NAMALWA (cell line): ENCODE measurements at regions not wholly inside any gene's neighbourhood (a gene's known extent, or its start where the extent isn't known, plus 50 kb on each side); places are given as distances from the start of the nearest gene placed in this dataset.

Source experiments
- DNase-seq: peaks from one replicate; pipeline ENCODE4 v3.0.0-alpha.2; 2015; ENCODE audit warnings: low spot score

DNA sequence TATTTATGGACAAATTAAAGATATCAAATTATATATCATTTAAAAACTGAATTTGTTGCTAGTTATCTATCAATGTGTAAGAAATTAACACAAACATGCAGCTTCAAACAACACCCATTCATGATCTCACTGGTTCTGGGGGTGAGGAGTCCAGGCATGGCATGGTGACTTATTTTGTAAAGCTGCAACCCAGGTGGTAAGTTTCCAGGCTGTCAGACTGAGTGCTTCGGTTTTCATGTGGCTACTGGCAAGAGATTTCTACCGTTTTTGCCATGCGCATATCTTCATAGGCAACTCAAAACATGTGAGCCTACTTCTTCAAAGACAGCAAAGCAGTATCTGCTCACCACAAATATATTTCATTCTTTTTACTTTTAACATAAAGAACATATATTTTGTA lies 364.3 kb upstream of the BCHE start:
- no peak for DNase-seq

DNA sequence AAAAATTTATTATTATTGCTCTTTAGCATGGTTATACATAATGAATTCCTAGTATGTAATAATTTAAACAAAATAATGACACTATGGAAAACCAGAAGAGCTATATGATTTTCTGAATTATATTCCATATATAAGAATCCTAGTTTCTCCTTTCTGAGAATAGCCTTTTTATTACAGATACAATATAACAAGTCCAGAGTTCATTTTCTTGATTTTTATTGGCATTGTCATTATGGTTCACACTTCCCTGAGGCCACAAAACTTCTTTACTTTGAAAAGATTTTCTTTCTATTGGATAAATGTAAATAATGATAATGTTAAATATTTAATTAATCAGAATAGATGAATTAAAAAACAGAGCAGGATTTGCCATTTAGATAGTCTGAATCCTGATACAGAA lies 362.3 kb upstream of the BCHE start:
- no peak for DNase-seq

DNA sequence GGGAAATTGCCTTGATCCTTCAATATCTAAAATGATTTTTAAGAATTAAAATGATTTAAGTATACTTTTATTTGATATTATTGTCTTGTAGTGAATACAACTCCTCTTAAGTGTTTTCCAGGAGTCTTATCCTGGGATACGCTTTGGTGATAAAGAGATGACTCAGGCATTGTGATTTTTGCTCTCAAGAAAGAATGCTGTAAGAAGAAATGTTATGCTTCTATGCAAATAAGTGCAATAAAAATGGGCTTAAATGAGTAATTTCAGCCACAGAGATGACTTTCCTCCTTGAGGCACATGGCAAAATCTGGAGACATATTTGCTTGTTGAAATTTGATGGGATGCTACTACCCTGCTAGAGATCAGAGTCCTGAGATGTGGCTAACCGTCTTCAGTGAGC lies 358.6 kb upstream of the BCHE start:
- DNase-seq = no peak

DNA sequence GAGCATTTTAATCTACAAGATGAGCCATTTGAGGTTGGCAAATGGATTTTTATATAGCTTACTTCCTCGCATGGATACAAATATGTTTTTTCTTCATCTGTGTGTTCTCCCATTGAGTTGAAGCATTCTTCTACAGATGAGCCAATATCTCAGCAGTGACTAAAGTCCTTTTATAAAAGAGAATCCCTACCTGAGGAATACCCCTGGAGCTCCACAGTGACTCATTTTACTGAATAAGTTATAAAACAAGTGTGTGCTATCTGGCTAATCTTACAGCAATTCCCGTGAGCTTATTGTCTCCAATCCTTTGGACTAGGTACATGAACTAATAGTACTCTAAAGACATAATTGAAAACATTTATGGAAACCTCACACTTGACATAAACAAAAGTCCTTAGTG lies 354.2 kb upstream of the BCHE start:
- no peak for DNase-seq

DNA sequence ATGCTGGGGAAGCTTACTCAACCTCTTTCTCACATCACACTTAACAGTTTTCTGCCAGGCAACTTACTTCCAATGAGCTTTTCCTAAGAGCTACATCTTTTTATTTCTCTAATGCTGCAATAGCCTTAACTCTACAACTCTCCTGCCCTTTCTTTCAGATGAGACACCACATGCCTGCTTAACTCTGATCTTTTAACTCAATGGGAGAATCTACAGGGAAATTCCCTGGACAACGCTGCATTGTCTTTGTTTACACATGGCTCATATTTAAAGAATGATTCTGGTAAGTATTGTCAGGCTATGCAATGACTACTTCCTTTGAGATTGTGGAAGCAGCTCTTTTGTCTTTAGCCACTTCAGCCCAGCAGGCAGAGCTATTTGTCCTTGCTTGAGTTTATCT lies 353.1 kb upstream of the BCHE start:
- DNase-seq = no peak

DNA sequence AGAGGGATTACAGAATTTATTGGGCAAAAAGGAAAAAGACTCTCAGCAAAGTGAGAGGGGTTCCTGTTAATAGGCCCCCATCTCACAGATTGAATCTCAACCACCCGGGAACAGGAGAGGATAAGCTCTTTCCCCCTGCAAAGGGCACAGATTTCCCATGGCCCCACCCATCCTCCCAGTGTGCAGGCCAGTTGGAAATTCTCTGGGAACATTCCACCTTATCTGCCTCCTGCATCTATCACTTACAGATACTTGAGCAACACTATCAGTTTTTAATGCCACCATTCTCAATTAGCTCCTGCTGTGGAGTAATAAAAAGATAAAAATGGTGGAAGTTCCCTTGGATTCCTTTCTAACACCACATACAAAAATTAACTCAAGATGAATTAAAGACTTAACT lies 350.0 kb upstream of the BCHE start:
- no peak for DNase-seq

DNA sequence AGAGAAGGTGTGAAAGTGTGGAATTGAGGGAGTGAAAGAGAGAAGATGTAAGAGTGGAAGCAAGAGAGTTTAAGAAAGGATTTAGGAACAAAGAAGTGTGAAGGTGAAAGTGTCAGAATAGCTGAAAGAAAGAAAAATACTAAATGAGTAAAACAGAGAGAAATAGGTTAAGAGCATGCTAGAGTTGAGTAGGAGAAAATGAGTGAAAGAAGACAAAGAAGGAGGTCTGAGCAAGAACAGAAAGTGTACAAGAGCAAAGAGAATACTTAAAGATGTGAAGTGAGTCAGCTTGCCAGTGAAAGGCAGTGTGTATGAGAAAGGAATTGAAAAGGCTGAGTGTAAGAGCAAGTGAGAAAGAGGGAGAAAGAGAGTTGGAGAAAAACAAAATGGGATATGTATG lies 348.8 kb upstream of the BCHE start:
- DNase-seq = no peak

DNA sequence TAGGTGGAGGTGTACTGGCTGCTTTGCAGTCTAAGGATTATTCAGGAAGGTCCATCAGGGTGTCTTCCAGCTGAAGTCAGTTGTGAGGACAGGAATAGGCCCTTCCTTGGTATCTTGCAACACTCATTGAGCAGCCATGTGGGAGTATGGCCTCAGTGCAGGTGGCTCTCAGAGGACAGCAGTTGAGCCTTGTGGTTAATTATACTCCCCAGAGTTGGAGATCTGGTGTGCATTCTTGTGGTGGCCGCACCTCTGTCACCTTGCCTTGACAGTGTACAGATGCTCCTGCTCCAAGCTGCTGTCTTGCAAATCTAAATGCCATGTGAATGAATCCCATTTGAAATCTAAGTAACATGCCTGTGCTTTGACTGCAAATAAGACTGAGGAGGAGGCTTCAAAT lies 339.9 kb upstream of the BCHE start:
- no peak for DNase-seq

DNA sequence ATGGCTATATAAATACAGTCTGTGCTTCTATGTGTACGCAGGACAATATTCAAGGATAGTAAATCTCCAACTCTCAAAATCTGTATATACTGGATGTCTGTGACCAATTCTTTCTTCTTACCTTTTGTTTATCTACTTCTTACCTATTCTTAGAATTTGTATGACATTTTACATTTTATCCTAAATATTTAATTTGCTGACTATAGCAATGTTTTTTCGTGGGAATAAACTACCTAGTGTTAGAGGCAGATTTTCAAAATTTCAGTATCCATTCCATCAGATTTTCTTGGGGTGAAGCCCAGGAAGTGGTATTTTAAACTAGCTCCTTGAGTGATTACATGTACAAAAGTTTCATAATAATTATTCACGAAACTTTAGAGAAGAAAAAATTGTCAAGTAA lies 334.5 kb upstream of the BCHE start:
- DNase-seq = no peak

DNA sequence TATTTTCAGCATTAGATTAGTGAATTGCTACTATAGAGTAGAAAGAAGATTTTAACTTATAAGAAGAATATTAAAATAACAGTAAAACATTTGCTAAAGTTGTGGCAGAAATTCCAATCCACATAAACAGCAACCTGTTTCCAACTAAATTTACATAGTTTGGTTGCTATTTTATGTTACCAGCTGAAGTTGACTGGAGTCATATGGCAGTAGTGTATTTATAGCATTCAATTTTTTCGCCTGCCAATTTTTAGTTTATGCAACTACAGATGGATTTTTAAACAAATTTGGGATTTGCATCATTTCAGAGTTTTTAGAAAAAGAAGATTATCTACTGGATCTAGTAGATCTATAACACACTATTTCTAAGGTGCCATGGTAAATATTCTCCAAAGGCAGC lies 332.5 kb upstream of the BCHE start:
- DNase-seq = no peak

DNA sequence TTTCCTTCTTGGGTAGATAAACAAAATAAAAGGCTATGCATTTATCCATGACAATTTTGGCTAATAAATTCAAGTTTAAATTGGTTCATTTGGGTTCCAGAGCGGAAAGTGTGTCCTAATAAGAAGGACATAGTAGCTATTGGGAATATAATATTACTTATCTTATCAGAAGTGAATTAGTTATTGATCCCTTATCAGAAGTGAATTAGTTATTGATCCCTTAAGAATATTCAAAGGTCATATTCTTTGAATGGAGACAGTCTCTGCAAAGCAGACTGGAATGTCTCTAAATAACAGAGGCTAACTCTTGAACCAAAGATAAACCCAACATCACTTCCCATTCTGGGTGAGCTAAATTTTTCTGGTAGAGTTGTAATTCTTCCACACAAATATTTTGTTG lies 290.7 kb upstream of the BCHE start:
- no peak for DNase-seq

DNA sequence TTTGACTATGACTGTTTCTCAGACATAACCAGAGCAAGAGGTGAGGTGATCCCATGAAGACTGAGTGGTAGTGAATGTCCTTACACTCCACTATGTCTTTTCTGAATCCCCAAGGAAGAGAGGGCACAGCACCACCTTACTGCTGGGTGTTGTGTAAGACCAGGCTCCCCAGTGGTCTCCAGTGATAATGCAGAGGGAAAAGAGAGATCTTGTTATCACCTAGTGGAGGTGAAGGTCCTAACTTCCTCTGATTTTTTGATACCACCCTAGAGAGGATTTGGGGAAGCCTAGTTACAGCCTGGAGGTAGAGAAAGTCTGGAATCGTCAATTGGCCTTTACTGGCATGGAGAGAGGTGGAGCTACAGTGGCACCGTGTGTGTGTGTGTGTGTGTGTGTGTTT lies 288.0 kb upstream of the BCHE start:
- DNase-seq = no peak

DNA sequence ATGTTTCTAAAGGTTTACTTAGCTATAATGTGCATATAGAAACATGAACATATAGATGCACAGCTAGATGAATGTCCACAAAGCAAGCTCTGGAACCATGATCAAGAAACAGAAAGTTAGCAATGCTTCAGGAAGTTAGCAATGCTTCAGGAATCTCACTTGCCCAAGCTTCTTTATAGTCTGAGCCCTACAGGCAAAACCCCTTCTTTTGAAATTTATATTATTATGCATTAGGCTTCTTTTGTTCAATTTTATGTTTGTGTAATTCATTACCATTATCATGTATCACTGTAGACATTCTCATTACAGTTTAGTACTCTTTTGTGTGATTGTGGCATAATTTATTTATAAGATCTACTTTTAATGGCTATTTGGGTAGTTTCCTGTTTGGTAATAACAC lies 286.4 kb upstream of the BCHE start:
- no peak for DNase-seq

DNA sequence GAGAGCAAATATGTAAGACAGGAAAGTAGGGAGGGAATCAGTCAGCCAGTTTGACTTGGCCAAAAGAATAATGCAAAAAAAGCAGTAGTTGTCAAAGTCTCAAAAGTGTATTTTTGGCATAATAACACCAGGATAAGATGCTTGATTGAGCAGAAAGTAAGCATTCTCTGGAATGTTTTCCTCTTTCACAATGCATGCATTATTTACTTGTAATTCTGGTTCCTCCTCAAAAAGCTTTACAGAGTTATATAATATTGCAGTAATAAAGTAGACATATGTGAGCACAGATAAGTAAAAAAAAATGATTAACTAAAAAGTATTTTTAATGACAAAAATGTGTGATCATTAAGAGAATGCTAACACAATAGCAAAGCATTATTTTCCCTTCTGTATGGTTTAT lies 285.9 kb upstream of the BCHE start:
- DNase-seq = no peak

DNA sequence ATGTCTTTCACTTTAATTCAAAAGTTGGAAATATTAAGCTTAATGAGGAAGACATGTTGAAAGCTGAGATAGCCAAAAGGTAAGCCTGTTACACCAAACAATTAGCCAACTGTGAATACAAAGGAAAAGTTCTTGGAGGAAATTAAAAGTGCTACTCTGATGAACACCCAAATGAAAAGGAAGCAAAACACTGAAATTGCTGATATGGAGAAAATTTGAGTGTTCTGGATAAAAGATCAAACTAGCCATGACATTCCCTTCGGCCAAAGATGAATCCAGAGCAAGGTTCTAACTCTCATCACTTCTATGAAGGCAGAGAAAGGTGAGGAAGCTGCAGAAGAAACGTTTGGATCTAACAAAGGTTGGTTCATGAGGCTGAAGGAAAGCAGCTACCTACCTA lies 280.8 kb upstream of the BCHE start:
- DNase-seq = no peak

DNA sequence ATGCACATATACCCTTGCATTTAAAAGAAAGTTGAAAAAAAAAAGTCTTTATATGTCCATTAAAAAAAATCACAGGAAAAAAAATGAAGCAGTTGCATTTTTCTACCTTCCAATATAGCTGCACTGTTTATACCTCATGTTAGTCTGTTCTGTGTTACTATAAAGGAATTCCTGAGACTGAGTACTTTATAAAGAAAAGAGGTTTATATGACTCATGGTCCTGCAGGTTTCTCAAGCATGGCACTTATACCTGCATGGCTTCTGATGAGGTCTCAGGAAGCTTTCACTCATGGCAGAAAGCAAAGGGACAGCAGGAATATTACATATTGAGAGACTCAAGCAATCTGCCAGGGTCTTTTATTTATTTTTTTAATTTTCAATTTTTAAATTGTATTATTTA lies 277.2 kb upstream of the BCHE start:
- DNase-seq = no peak

DNA sequence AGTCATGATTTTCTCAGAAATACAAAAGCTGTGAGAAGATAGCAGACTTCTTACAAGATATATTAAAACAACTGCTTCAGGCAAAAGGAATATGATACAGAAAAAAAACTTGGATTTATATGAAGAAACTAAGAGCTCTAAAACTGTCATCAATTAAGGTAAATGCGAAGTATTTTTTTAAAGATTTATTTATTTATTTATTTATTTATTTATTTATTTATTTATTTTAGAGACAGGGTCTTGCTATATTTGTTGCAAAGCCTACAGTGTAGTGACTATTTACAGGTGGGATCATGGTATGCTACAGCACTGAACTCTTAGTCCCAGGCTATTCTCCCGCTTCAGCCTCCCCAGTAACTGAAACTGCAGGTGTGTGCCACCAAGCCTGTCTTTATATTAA lies 274.3 kb upstream of the BCHE start:
- no peak for DNase-seq

DNA sequence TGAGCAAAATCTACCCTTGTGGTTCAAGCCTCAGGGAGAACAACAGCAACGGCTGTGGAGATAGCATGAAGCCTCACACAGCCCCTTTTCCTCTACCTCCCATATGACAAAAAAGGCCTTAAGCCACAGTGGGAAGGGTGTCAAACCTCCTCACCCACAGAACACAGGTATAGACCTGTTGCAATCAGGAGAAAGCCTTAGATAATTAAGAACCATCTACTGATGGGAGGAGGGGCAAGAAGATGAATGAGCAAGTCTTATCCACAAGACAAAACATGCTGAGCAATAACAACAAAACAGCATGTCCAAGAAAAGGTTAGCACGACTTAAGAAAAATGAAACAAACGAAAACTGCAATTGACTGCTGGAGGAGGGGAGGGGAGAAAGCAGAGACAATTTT lies 272.9 kb upstream of the BCHE start:
- no peak for DNase-seq

DNA sequence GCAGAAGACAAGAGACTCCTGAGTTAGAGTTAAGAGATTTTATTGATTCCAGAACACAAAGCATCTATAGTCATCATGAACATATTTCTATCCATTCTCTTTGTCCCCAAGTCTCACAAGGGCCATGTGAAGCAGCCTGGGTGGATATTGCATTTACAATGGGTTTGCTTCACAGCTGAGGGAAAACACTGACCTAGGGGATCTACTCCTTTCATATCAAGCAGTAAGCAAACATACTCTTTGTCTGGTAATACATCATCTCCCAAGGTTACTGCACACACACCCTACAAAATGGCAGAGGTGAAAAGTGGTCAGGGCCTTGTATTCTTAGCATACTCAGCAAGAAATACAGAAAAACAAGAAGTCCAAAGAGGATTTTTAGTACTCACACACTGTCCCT lies 267.7 kb upstream of the BCHE start:
- no peak for DNase-seq

DNA sequence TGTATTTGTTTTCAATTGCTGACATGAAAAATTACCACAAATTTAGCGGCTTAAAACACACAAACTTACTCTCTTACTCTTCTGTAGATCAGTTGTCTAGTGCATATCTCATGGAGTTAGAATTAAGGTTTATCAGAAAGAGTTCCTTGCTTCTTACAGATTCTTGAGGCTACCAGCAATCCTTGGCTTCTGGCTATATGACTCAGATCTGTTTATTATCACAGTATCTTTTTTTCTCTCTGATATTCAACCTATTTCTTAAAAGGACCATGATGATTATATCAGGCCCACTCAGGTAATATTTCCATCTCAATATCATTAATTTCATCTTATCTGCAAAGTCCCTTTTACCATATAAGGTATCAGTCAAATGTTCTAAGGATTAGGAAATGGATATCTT lies 263.5 kb upstream of the BCHE start:
- no peak for DNase-seq

DNA sequence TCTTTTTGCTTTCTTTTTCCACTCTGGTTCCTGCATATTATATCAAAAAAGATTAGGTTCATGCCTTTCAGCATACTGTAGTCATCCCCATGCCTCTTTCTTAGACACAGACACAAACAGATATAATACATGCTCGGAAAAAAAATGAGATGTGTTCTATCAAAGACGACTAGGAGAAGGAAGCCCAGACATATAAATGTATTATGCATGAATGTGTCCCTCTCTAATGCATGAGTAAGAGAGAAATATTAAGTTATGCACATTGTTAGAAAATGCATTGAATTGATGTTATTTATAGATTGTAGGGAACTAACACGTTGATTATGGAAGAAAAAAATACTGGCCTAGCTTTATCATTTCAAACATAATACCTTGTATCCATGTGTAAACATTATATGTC lies 252.4 kb upstream of the BCHE start:
- DNase-seq = no peak

DNA sequence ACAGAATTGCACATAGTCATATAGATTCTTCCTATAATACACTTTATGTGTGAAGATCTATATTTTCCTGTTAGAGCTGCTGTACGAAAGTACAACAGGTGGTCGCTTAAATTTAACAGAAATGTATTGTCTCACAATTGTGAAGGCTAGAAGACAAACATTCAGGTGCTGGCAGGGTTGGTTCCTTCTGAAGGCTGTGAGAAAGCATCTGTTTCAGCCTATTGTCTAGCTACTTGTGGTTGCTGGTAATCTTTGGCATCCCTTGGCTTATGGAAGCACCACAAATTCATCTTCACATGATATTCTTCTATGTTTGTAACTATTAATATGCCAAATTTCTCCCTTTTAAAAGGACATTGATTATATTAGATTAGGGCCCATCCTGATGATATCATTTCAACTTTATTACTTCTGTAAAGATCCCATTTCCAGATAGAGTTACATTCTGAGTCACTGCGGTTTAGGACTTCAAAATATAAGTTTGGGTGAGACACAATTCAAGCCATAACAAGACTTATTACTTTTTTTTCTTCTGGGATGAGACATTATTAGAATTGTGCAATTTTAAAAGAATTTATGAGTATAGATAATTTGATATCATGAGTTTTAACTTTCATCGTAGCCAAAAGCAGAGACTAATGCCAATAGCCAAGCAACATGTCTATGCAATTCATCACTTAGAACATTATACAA lies 248.1 kb upstream of the BCHE start:
- DNase-seq = no peak

DNA sequence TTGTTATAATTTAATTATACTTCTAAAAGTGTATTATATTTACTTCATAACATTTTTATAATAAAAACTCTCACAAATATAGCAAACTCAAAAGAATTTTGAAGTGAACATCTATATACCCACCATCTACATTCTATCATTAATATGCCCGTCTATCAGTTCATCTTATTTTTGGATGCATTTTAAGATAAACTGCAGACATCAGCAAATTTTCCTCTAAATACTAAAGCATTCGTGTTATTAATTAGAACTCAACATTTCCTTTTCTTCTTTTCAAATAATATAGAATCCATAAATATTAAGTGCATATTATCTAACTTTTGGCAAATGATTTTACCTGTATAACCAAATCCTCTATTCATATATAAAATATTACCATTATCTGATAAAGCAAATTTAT lies 242.9 kb upstream of the BCHE start:
- no peak for DNase-seq

DNA sequence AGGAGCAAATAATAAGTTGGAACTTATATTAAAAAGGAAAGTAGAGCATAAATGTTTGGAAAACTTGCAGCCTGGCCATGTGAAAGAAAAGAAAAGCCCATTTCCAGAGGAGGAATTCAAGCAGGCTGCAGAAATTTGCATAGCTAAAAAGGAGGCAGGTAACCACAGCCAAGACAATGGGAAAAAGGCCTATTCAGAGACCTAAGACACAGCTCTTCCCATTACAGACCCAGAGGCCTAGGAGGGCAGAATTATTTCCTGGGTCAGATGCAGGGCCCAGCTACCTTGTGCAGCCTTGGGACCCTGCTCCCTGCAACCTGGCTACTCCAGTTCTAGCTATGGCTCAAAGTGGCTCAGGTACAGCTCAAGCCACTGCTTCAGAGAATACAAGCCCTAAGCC lies 234.6 kb upstream of the BCHE start:
- no peak for DNase-seq

DNA sequence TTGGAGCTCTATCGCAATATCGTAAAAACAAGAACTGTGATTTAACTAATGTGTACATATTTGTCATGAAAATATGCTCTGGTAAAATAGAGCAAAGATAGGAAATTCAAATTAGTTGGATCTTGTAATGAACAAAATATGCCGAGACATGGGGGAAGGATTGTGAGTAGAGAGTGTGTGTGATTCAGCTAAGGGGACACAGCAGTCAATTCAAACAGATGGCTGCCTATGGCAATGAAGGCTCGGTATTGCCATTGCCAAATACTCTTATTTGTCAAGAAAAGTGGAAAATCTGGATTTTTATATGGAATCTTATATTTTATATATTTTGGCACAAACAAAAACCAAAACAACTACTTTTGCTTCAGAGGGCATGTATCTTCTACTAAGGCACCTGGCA lies 227.3 kb upstream of the BCHE start:
- DNase-seq = no peak
